ELF-1 (cell line): ENCODE measurements at regions not wholly inside any gene's neighbourhood (a gene's known extent, or its start where the extent isn't known, plus 50 kb on each side); places are given as distances from the start of the nearest gene placed in this dataset.
"Not testable (repeated sequence)": the region's sequence is repeated elsewhere in the genome, so short reads cannot be mapped to it uniquely, and the experiment has no call there.

ENCODE experiments used
- DNase-seq: peaks from one replicate; pipeline ENCODE4 v3.0.0-alpha.2; 2016; ENCODE audit warnings: low read depth, low spot score

GRCh38 chr1:220942278-220942677 is 63.0 kb downstream of the HLX start:
- DNase-seq, result no peak

- DNase-seq, result not testable (repeated sequence)
Measured at GRCh38 chr1:220942914-220943313, 63.7 kb downstream of the HLX start.

- DNase-seq, result no peak
Measured at GRCh38 chr1:220943319-220943996, 64.2 kb downstream of the HLX start.

- no peak for DNase-seq
Measured at GRCh38 chr1:220950576-220950975, 71.3 kb downstream of the HLX start.

- DNase-seq, result no peak
Measured at GRCh38 chr1:220952961-220953643, 73.9 kb downstream of the HLX start.

GRCh38 chr1:220954321-220955075 is 75.3 kb downstream of the HLX start:
- DNase-seq, result no peak

- no peak for DNase-seq
Measured at GRCh38 chr1:220955116-220955515, 75.9 kb downstream of the HLX start.

GRCh38 chr1:220956501-220957232 is 77.4 kb downstream of the HLX start:
- DNase-seq, result no peak

- no peak for DNase-seq
Measured at GRCh38 chr1:220957233-220957605, 78.0 kb downstream of the HLX start.

GRCh38 chr1:220958234-220958633 is 79.0 kb downstream of the HLX start:
- DNase-seq, result no peak

- no peak for DNase-seq
Measured at GRCh38 chr1:220962031-220962751, 82.9 kb downstream of the HLX start.

- no peak for DNase-seq
Measured at GRCh38 chr1:220966041-220966440, 86.8 kb downstream of the HLX start.

- no peak for DNase-seq
Measured at GRCh38 chr1:220966473-220966872, 87.2 kb downstream of the HLX start.

- DNase-seq, result no peak
Measured at GRCh38 chr1:220966881-220967611, 87.8 kb downstream of the HLX start.

- no peak for DNase-seq
Measured at GRCh38 chr1:220967911-220968310, 88.7 kb downstream of the HLX start.

GRCh38 chr1:220969281-220969680 is 90.0 kb downstream of the HLX start:
- not testable (repeated sequence) for DNase-seq

GRCh38 chr1:220970311-220970710 is 91.1 kb downstream of the HLX start:
- no peak for DNase-seq

GRCh38 chr1:220971221-220971620 is 92.0 kb downstream of the HLX start:
- DNase-seq, result no peak

- DNase-seq, result peak; percentile 9
Measured at GRCh38 chr1:220974431-220974830, 95.2 kb downstream of the HLX start.

- DNase-seq, result no peak
Measured at GRCh38 chr1:220976390-220976789, 97.1 kb downstream of the HLX start.

GRCh38 chr1:220979371-220979770 is 100.1 kb downstream of the HLX start:
- no peak for DNase-seq
